ENCODE measurements at regions not wholly inside any gene's neighbourhood (a gene's known extent, or its start where the extent isn't known, plus 50 kb on each side); places are given as distances from the start of the nearest gene placed in this dataset.

DNA sequence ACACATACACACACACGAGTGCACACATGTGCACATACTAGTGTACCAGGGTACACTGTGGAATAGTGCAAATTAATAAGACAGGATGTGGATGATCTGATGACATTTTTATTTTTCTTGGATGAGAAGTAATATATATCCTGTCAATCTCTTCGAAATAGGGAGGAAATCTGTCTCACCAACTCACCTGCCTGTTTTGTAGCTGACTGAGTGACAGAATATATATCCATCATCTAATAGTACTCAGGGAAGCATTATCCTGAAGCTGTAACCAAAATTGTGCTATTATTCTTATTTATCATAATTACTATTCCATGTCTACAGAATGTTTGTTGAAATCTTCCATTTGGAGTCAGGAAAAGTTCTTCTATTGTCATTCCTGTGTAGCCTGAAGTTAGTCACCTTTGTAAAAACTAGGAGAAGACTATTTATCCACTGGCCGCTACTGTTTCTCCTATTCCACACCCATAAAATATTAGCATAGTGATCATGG, 888.0 kb downstream of the TRAM1L1 start:
- TF ChIP-seq POLR2AphosphoS5 (IDR thresholded peaks at IDR 0.05; ENCODE audit: low read depth, low read length) (no peak), TEAD4 (IDR thresholded peaks at IDR 0.05; ENCODE audit: borderline replicate concordance, insufficient read depth) (no peak), YY1 (IDR thresholded peaks at IDR 0.05; ENCODE audit: low read depth) (no peak), MEF2A (IDR thresholded peaks at IDR 0.05; ENCODE audit: borderline replicate concordance, low read depth) (no peak), EZH2phosphoT487 (IDR thresholded peaks at IDR 0.05; ENCODE audit: borderline replicate concordance, low read depth) (no peak), TCF12 (IDR thresholded peaks at IDR 0.05) (no peak), TAF1 (IDR thresholded peaks at IDR 0.05; ENCODE audit: borderline replicate concordance, low read depth, low read length) (no peak), GABPA (IDR thresholded peaks at IDR 0.05; ENCODE audit: low read depth) (no peak), GATA2 (CRISPR knock-in tag; IDR thresholded peaks at IDR 0.05) (no peak), USF2 (IDR thresholded peaks at IDR 0.05; ENCODE audit: borderline replicate concordance, low read depth, low read length) (no peak), MXI1 (IDR thresholded peaks at IDR 0.05; ENCODE audit: low read depth, low read length) (no peak), JUND (IDR thresholded peaks at IDR 0.05) (no peak), PBX3 (IDR thresholded peaks at IDR 0.05) (no peak), NFIC (IDR thresholded peaks at IDR 0.05; ENCODE audit: borderline replicate concordance) (no peak), REST (IDR thresholded peaks at IDR 0.05; ENCODE audit: low read depth, low read length) (no peak), EP300 (IDR thresholded peaks at IDR 0.05; ENCODE audit: borderline replicate concordance in 1 of 2, low read depth in 1 of 2, low read length in 1 of 2) (no peak), SMC3 (IDR thresholded peaks at IDR 0.05; ENCODE audit: low read depth, low read length) (no peak)
- TF ChIP-seq, protein P1, sequence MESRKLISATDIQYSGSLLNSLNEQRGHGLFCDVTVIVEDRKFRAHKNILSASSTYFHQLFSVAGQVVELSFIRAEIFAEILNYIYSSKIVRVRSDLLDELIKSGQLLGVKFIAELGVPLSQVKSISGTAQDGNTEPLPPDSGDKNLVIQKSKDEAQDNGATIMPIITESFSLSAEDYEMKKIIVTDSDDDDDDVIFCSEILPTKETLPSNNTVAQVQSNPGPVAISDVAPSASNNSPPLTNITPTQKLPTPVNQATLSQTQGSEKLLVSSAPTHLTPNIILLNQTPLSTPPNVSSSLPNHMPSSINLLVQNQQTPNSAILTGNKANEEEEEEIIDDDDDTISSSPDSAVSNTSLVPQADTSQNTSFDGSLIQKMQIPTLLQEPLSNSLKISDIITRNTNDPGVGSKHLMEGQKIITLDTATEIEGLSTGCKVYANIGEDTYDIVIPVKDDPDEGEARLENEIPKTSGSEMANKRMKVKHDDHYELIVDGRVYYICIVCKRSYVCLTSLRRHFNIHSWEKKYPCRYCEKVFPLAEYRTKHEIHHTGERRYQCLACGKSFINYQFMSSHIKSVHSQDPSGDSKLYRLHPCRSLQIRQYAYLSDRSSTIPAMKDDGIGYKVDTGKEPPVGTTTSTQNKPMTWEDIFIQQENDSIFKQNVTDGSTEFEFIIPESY (IDR thresholded peaks at IDR 0.05; ENCODE audit: borderline replicate concordance, low read depth) = no peak
- H3K27ac ChIP-seq (ENCODE audit: low read depth in 2 of 2, low read length in 1 of 2) = no peak overlapping the region
- no peaks in the 10 kb centered on the region; a peak in 1 of 4 replicates for H3K4me1 ChIP-seq (ENCODE audit: control insufficient read depth in 1 of 2, insufficient read depth in 2 of 2, low read depth in 1 of 2, low read length in 1 of 2)
- H3F3A ChIP-seq (replicated peaks; ENCODE audit: insufficient read depth) = no peaks in the 10 kb centered on the region
- H3K27me3 ChIP-seq (ENCODE audit: insufficient read depth) = no peaks in the 10 kb centered on the region
- no peak overlapping the region for H3K4me3 ChIP-seq (ENCODE audit: low read depth in 2 of 2, low read length in 1 of 2)
- no peaks in the 10 kb centered on the region for H3K36me3 ChIP-seq (replicated peaks in 1 of 2; ENCODE audit: control insufficient read depth in 1 of 2, insufficient read depth in 2 of 2, low read length in 1 of 2)
- no peak overlapping the region for H3K4me2 ChIP-seq
- H2AFZ ChIP-seq (ENCODE audit: low read depth) = no peak overlapping the region
- H4K20me1 ChIP-seq (ENCODE audit: insufficient read depth) = no peaks in the 10 kb centered on the region
- H3K9me3 ChIP-seq = no peaks in the 10 kb centered on the region
- CTCF ChIA-PET = interaction anchor here (3.1 kb wide), 1 partner anchor 17 kb away, joined by 10 read pairs; no protein-coding TSS in a partner anchor
- POLR2A ChIA-PET = no interaction called here
- no peaks in the 10 kb centered on the region for H3K79me2 ChIP-seq (ENCODE audit: insufficient read depth)
- WGBS (ENCODE audit: low lambda C conversion rate) = 43% methylated on average over 3 of the region's 3 CpGs
- no peak overlapping the region for H3K9ac ChIP-seq
- no peaks in the 10 kb centered on the region for H3K9me2 ChIP-seq
- DNase-seq = no peak
